HG03342 (cell line): ENCODE measurements at regions not wholly inside any gene's neighbourhood (a gene's known extent, or its start where the extent isn't known, plus 50 kb on each side); places are given as distances from the start of the nearest gene placed in this dataset.

ENCODE experiments used
- ATAC-seq: cut with Tn5 transposase; IDR thresholded peaks from one replicate; pipeline ENCODE4 v1.9.1; 2021; ENCODE audit warnings: mild to moderate bottlenecking, moderate library complexity; ENCODE audit not compliant: unreplicated experiment

DNA sequence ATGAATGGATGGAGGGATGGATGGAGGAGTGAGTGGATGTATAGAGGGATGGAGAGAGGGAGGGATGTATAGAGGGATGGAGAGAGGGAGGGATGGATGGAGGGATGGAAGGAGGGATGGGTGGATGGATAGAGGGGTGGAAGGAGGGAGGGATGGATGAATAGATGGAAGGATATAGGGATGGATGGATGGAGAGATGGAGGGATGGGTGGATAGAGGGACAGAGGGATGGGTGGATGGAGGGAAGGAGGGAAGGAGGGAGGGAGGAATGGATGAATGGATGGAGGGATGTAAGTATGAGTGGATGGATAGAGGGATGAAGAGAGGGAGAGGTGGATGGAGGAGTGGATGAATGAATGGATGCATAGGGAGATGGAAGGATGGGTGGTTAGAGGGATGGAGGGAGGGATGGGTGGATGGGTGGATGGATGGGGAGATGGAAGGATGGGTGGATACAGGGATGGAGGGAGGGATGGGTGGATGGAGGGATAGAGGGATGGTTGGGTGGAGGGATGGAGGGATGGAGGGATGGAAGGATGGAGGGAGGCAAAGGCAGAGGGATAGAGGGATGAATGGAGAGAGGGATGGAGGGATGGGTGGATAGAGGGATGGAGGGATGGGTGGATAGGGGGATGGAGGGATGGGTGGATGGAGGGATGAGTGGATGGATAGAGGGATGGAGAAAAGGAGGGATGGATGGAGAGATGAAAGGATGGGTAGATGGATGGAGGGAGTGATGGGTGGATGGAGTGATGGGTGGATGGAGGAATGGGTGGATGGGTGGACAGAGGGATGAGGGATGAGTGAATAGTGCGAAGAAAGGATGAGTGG, 313.8 kb downstream of the UACA start:
- ATAC-seq, result no peak

DNA sequence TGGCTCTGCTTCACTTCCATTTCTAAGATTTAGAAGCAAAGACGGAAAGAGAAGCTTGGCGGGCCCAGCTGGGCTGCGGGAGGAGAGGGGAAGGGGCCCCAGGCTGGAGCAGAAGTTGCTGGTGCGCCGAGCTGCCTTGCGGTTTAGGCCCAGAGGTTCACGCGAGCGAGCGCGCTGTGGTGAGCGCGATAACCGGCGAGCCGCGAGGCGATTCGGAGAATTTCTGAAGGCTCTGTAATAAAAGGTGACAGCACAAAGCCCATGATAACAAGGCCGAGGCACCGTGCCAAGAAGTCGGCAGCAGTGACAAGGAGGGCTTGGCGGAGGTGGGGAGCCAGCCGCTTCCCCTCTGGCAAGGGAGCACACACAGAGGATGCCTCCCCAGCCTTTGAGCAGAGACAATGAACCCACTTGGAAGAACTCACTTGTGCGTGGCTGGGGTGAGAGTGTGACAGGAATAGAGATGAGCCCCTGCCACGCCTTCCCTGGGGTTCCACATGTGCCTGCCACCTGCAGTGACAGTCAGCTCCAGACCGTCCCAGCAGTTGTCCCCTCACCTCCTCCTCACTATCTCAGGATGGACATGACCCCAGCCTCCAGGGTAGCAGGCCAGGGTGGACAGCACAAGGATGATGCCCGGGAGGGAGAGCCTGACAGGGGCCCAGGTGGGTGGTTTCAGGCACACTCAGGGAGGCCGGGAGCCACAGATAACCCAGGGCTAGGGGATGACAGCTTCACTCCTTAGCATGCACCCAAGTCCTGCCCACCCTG, 315.2 kb downstream of the UACA start:
- no peak for ATAC-seq

DNA sequence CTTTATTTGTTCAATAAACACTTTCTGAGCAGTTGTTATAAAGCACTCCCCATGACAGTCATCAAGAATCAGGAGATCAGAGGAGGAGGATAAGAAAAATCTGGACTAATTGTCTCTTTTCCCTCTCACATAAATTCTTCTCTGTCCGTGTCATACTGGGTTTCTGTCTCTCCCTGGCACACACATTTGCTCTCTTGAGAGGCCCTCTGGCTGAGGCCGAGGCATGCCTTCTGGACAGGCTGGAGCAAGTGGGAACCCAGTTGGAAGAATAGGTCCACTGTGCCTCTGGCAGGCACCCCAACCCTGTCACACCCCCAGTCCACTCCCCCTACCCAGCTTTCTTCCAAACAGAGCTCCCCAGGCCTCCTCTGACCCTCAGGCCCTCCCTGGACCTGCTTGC, 315.8 kb downstream of the UACA start:
- no peak for ATAC-seq

DNA sequence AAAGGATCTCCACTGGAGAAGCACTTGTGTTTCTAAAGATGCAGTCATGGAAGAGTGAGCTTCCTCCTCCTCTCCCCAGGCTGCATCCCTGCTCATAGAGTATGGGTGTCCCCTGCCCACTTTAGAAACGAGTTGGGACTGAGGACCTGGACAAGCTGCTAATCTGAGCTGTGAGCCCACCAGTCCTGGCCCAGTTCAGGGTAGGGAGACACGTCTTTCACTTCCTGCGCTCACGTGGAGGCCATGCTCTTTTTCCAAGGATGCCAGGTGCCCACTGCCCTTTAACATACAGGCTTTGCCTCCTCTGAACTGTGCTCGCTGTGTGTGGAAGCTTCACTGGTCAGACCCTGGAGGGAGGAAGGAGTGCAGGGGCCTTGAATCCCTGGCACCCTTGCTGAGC, 316.3 kb downstream of the UACA start:
- ATAC-seq, result no peak

DNA sequence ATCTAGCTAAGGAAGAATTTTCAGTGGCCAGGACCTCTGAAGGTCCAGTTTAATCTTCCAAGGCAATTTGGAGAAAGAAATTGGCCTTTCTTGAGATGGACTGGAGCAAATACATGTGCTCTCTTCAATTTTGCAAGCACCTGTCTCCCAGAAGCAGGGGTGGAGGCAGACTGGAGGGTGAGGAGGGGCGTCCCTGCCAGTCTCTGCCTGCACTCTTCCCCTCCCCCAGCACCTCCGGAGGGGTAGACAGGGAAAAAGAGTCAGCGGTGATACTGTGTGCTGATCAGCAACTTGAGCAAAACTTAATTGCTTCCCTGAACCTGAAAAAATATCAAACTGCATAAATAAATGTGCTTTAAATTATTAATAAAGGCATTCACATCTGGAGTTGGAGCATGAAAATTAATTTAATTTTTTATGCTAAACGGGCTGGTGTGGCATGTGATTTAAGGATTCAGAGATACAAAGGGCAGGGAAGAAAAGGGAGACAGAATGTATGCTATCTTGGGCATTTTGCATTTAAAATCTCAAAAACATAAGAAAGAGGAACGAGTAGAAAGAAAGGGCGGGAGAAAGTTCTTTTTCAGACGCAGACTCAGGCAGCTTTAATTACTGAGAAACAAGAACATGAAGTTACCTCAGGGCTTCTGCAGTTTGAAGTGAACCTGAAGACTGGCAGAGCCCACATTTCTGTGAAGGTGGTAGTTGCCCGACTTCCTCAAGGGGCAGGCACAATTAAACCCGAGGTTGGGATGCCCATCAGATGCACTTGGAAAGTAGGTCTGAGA, 319.7 kb downstream of the UACA start:
- no peak for ATAC-seq

DNA sequence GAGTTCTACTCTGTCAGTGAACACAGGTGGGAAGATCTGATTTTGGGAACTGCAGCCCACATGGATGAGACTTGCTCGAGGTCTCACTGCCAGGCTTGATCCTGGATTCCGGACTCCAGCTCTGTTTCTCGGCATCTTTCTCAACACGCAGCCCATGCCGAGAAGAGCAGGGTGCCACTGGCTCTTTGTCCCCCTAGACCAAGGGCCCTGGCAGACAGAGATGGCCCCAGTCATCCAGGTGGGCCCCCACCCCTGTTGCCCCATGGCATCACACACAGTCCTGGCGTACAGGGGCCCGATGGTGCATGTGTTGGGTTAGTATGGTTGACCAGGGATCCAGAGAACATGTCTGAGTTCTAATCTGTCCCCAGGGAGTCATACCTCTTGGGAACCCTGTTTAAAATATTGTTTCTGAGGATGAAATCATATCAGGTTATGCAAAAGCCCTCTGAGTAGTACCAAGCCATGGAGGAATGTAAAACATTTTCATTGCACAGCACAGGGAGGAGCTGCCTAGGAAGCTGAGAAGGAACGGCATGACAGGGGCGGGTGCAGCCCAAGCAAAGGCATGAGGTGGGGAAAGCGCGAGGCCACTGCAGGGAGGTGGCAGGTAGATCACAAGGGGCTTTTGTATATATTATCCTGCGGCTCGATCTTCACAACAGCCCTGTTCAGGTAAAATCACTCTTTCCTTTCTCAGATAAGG, 320.6 kb downstream of the UACA start:
- no peak for ATAC-seq

DNA sequence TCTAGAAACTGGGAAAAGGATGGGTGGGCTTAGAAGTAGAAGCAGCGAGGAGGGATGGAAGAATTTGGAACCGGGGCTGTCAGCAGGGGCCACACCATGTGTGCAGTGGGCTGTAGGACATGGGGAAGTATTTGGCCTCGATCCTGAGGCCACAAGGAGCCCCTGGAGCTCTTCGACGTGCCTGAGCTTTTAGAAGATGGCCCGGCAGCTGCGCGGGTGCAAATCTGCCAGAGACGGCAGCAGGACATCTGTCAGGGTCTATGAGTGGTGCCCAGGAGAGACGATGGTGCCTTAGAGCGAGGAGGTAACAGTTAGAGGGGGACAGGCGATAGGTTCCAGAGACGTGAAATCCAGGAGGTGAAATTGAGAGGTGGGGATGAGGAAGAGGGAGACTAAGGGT, 321.1 kb downstream of the UACA start:
- ATAC-seq, result no peak

DNA sequence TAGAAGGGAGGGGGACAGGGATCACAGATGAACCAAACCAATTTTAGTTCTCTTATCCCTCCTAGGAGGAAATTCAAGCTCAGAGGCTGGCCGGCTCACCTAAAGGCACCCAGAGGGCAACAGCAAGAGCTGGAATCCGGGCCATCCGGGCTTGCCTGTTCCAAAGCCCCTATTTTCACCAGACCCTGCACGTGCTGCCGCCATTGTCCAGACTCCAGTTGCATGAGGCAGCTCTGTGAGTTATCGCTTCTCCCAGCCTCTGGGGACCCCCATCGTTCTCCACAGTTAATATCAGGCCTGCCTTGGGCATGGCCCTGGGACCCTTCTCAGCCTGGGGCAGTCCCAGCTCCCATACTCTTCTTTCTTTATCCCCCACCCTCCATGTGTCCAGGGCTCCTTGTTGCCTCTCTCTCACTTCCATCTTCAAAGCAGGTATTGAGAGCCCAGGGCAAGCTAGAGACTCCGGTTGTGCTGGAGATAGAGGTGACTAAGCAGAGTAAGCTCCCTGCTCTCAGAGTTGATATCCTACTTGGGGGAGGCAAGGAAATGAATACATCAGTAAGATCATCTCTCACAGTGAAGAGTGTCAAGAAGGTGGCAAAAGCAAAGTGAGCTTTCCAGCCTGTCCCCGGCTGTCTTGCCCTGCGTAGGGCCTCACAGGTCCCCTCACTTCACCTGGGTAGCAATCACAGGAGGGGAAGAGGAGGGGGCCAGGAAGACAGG, 322.8 kb downstream of the UACA start:
- no peak for ATAC-seq

DNA sequence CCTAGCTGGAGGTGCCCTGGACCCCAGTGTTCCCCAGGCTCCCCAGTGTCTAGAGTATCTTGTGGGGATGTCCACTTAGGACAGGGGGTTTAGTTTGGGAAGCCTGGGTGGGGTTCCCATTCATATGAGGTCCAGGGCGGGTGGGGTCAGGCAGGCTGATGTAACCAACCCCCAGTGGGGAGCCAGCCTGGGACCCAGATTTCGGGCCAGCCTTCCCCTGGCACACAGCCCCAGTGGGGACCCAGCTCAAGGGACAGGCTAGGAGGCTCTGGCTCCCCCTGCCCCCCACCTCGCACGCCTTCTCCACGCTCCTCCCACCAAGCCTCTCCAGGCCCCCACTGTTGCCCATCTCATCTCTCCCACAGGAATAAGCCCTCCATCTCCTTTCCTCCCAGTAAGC, 323.5 kb downstream of the UACA start:
- no peak for ATAC-seq

DNA sequence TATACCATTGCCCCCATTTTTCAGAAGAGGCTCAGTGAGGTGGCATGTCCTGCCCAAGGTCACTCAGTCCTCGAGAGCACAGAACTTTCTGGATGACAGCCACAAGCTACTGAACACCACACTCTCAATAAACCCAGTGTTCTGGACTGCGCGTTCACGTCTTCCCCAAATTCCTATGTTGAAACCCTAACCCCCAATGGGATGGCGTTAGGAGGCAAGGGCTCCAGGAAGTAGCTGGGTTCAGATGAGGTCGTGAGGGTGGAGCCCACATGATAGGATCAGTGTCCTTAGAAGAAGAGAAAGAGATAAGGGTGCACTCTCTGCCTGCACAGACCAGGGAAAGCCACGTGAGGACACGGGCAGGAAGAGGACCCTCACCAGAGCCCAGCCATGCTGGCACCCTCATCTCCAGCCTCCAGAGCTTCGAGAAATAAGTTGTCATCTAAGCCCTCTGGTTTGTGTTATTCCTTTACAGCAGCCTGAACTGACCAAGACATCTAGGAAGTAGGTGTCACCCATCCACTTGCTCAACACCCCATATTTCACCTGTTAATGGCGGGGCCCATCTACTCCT, 324.0 kb downstream of the UACA start:
- ATAC-seq, result no peak

DNA sequence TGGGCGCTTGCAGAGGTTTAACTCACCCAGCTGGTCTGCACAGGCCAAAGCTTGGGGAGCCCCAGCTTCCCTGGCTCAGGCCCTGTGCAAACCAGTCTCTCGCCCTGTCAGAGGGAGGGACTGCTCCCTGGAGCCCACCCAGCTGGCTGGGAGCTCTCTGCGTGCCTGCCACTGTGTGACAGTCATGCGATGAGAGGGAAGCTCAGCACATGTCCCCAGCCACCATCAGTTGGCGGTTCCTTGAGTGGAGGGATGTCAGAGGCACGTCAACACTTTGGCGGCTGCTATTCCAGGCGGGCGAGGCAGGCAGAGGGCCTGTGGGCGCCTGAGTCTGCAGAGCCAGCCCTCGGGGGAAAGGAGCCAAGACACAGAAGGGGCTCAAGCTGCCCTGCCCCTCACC, 324.6 kb downstream of the UACA start:
- ATAC-seq, result no peak

DNA sequence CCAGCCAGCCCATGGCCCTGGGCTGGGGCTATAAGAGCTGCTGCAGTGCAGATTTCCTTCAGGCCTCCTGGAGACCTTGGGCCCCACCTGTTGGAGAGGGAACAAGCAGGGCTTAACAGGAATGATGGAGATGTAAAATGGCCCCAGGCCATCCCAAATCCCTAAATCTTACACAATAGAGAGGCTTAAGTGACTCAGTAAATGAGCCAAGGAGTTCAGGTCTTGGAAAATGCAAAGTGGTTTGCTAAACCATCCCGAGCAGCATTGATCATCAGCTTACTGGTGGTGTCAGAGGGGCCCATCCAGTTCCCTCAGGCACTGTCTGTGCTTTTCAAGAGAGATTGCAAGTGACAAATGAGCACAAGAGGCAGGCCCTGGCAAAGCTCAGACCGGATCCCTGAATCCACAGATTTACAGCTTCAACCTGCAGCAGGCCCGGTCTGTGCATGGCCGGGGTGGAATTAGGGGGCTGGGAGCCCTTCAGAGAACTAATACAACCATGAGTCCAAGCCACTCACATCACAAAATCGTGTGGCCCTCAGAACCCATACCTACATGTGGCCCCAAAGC, 325.4 kb downstream of the UACA start:
- no peak for ATAC-seq

DNA sequence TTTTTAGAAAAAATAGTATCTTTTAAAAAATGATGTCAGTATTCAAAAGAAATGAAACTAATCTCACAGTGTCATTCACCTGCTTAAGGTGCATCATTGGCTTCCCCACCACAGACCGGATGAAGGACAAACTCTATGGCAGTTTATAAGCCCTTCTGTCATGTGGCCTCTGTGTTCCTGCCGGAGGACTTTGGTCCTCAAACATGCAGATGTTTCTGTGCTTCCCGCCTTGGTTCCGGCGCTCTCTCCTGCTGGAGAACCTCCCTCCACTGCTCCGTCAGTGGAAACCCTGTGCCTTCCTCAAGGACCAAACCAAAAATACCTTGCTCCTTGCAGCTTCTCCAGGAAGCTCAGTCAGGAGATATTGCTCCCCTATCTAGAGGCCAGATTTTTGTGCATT, 326.3 kb downstream of the UACA start:
- no peak for ATAC-seq

DNA sequence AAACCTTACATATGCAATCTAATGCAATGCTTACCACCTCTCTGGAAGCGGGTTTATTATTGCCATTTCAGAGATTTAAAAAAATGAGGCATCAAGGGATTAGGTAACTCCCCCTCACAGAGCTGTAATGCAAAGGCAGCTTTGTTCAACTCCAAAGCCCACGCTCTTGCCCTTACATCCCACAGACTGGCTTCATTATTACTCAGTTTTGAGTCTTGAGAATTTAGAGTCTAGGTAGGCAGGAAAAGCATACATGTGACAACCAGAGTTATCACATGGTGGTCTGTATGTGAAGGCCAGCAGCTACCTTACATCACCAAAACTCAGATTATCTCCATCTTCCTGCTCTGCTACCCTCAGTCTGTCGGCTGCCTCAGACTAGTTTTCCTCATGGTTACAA, 326.9 kb downstream of the UACA start:
- no peak for ATAC-seq

DNA sequence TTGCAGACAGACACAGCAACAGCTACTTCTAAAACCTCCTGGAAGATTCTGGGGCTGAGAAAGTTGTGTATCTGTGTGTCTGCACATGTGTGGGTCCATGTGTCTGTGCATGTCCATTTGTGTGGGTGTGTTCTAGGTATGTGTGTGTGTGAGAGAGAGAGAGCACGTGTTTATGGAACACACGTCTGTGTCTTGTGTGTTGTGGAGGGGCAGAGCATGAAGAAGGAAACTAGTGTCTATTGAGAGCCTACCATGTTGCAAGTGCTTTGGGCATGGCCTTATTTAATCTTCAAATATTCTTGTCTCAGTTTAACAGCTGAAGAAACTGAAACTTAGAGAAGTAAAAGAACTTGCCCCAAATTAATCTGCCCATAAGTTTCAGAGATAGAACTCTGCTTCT, 327.5 kb downstream of the UACA start:
- no peak for ATAC-seq

DNA sequence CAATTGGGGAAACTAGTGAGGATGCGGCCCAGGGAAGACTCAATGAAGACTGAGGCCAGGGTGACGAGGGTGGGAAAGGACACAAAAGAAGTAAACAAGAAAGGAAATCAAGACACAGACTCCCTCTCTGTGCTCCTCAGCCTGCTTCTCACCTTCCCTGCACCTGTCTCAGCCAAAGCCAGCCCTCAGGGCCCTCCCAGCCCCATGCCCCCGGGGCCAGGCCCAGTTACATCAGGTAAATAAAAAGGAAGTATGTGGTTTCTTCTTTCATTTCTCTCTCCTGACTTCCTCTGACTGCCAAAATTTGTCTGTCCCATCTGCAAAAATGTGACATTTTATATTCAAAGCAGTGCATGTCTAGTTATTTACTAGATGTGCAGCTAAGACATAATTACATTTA, 328.0 kb downstream of the UACA start:
- ATAC-seq, result no peak

DNA sequence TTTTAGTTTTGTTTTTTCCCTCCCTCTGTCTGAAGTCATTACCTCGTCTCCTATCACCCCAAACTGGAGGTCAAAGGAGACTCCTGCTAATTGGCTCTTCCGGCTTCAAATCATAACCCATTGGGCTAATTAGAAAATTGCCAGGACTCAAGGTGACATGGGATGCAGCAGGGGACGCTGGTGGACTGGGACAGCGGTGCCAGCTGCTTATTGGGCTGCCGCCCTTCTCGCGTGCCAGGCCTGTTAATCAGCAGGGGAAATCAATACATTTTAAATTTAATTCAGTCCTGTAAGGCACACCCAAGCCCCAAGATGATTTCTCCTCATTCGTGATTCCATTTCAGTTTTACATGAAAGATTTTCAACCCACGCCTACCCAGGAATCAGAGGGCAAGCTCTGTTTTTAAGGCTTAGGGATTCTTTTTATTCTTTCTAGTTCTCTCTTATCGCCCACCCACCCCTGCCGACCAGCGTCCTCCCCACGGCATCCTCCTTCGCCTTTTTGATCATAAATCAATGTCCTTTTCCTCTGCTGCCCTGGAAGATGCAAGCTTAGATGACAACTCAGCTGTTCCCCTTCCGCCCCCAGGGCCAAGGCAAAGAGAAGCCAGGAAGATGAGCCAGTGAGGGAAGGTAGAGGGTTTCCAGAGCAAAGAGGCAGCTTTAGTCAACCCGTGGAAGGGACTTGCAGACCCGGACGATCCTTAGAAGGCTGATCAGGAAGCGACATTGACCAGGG, 329.6 kb downstream of the UACA start:
- no peak for ATAC-seq

DNA sequence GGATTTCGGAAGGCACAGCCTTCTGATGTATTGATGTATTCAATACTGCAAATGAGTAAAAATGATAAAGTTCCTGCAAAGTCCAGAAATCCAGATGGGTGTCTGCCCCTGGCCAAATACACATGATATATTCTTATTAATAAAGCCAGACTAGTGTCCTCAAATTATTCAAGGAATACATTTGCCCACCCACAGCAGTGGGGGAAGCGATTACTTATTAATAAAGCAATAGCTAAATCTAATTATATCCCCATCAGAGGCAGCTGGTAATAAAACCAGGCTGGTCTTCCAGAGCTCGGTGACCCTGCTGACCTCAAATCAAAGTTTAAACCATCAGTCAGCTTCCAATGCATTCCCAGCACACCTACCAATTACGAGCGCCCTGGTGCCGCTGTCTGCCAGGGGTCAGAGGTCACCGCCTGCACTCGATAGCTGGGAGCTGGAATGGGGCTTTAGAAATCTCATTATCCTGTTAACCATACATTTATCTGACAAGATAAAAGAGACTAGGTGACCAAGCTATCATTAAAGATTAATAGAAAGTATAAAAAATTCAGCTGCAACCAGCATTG, 330.3 kb downstream of the UACA start:
- no peak for ATAC-seq

DNA sequence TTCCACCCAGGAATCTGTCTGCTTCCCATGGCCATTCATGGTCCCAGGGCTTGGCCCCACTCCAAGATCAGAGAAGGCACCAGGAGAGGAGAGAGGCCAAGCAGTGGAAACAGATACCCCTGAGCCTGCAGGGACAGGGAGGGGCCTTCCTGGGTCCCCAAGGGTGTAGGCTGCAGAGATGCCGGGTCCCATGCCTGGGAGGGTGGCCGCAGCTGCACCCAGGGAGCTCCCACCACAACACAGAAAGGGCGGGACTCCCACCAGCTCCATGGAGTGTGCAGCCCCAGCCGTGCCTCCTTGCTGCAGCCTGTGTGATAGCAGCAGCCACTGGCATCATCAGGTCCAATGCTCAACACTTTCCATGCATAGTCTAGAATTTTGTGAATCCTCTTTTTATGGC, 331.5 kb downstream of the UACA start:
- no peak for ATAC-seq
